GM23248 (cell line): ENCODE measurements at regions not wholly inside any gene's neighbourhood (a gene's known extent, or its start where the extent isn't known, plus 50 kb on each side); places are given as distances from the start of the nearest gene placed in this dataset.

Experiments
- EZH2 ChIP-seq: fragments of 200-600 bp; sonication (generic); IDR thresholded peaks from 2 replicates; pipeline ENCODE4 v1.6.1; 2018; ENCODE audit warnings: antibody characterized with exemption, mild to moderate bottlenecking; ENCODE audit not compliant: insufficient read depth, poor library complexity, severe bottlenecking
- EZH2phosphoT487 ChIP-seq: fragments of 200-600 bp; sonication (generic); IDR thresholded peaks from 2 replicates; pipeline ENCODE4 v1.6.1; 2018; ENCODE audit warnings: antibody characterized with exemption, moderate library complexity, mild to moderate bottlenecking, low read depth; ENCODE audit not compliant: insufficient read depth

- TF ChIP-seq EZH2 (no peak), EZH2phosphoT487 (no peak)
Measured at GRCh38 chr6:53429401-53429800, 80.7 kb upstream of the ELOVL5 start.
